Peyer's patch (tissue), 4 donors: ENCODE measurements at regions not wholly inside any gene's neighbourhood (a gene's known extent, or its start where the extent isn't known, plus 50 kb on each side); places are given as distances from the start of the nearest gene placed in this dataset.

ENCODE experiments used
- DNase-seq, 3 donors: peaks; one replicate each; pipeline ENCODE4 v3.0.0-alpha.2; 2017 to 2019
- H3K27ac ChIP-seq, 4 donors: fragments of 200-600 bp; sonication (generic); one replicate each; pipeline ENCODE4 v1.5.1; 2016 to 2019
- H3K27me3 ChIP-seq, 2 donors: fragments of 200-600 bp; sonication (generic); one replicate each; pipeline ENCODE4 v1.5.1; 2019
- H3K36me3 ChIP-seq, 3 donors: fragments of 200-600 bp; sonication (generic); one replicate each; pipeline ENCODE4 v1.5.1; 2016 to 2019
- H3K4me1 ChIP-seq, 4 donors: fragments of 200-600 bp; sonication (generic); one replicate each; pipeline ENCODE4 v1.5.1; 2016 to 2019
- H3K4me3 ChIP-seq, 4 donors: fragments of 200-600 bp; sonication (generic); 1 replicate in 3 of 4; 2 replicates in 1 of 4; pipeline ENCODE4 v1.5.1; 2016 to 2019; ENCODE audit warnings: mild to moderate bottlenecking in 1 of 4
- H3K9me3 ChIP-seq, 4 donors: fragments of 200-600 bp; sonication (generic); one replicate each; pipeline ENCODE4 v1.5.1; 2016 to 2019; ENCODE audit warnings: mild to moderate bottlenecking in 1 of 4
- POLR2A ChIP-seq, 2 donors: fragments of 450-650 bp; IDR thresholded peaks; one replicate each; pipeline ENCODE4 v1.5.1; 2017; ENCODE audit warnings: antibody characterized with exemption in 2 of 2, mild to moderate bottlenecking in 2 of 2, moderate library complexity in 2 of 2
- TF ChIP-seq, protein P1 (sequence below), 6 experiments: fragments of 450-650 bp in 4 of 6; fragments of 200-600 bp in 2 of 6; sonication (generic) in 1 of 6; IDR thresholded peaks; one replicate each; pipeline ENCODE4 v1.5.1; 2017 to 2019; ENCODE audit warnings: antibody characterized with exemption in 6 of 6, mild to moderate bottlenecking in 3 of 6, moderate library complexity in 1 of 6

DNA sequence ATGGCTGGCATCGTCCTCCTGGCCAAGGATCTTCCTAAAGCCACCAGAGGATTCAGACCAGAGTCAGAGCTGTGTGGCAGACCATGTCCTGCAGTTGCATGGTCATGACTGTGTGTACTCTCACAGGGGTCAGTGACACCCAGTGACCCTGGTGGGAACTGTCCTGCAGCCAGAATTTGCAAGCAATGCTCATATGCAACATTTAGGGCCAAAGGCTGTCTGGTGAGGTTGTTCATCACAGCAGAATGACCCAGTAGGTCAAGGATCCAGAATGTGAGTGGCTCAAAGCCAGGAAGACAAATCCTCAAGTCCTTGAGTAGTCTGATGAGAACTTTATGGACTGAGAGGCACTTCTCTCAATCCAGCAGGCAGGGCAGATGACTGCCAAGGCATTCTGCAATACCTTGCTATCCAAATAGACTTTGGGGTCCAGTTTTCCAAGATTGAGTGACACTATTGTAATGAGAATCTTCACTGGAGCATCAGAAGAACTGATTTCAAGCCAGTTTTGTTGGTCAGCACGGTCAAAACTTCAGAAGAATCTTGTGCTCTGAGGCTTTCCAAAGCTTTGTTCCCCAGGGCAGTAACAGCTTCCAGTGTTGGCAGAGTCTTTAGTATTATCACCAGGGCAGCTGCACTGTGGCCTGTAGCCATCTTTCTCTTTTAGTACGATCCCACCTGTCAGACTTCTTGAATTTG, 122.0 kb downstream of the PTCSC3 start:
- Histone ChIP-seq H3K4me1 (no peaks in the 10 kb centered on the region), H3K27me3 (no peaks in the 10 kb centered on the region), H3K4me3 (no peak overlapping the region), H3K27ac (no peak overlapping the region), H3K36me3 (no peaks in the 10 kb centered on the region), H3K9me3 (no peaks in the 10 kb centered on the region)
- no peak for DNase-seq
- TF ChIP-seq, protein P1, sequence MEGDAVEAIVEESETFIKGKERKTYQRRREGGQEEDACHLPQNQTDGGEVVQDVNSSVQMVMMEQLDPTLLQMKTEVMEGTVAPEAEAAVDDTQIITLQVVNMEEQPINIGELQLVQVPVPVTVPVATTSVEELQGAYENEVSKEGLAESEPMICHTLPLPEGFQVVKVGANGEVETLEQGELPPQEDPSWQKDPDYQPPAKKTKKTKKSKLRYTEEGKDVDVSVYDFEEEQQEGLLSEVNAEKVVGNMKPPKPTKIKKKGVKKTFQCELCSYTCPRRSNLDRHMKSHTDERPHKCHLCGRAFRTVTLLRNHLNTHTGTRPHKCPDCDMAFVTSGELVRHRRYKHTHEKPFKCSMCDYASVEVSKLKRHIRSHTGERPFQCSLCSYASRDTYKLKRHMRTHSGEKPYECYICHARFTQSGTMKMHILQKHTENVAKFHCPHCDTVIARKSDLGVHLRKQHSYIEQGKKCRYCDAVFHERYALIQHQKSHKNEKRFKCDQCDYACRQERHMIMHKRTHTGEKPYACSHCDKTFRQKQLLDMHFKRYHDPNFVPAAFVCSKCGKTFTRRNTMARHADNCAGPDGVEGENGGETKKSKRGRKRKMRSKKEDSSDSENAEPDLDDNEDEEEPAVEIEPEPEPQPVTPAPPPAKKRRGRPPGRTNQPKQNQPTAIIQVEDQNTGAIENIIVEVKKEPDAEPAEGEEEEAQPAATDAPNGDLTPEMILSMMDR (IDR thresholded peaks at IDR 0.05) = no peak
- TF ChIP-seq POLR2A (IDR thresholded peaks at IDR 0.05) = no peak

DNA sequence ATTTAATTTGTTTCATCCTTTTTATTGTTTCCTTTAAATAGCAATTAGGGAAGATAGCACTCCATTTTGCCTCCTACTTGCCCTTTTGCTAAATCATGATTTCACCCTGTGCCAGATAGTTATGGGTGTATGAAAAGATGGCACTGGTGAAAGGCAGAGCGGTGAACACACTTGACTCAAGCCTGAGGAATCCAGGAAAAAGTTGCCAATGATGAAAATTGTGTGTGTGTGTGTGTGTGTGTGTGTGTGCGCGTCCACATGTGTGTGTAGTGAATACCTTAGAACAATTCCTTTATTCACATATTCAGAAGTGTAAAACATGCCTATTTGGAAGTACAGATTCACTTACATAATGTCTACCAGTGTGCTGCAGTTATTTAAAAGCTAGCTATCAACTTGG, 123.8 kb downstream of the PTCSC3 start:
- no peaks in the 10 kb centered on the region for H3K36me3 ChIP-seq
- H3K4me3 ChIP-seq = no peak overlapping the region
- H3K9me3 ChIP-seq = no peaks in the 10 kb centered on the region
- no peaks in the 10 kb centered on the region for H3K4me1 ChIP-seq
- no peak for DNase-seq
- TF ChIP-seq, protein P1 (IDR thresholded peaks at IDR 0.05) = no peak
- no peak for TF ChIP-seq POLR2A (IDR thresholded peaks at IDR 0.05)
- H3K27ac ChIP-seq = no peak overlapping the region
- H3K27me3 ChIP-seq = no peaks in the 10 kb centered on the region

DNA sequence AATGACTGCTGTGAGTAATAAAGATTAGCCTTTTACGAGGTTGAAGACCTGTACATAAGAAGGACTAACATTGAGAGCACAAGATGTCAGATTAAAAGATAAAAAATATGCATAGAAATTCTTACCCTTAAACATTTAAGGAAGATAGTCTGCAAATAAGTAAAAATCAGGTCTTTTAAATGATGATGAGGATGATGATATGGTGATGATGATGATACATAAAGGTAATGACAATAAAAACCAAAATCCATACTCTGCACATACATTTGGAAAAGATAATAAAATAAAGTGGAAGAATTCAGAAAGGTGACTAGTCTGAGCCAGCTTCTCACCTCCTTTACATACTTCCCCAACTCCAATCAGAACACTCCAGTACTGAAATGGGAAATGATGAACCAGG, 124.5 kb downstream of the PTCSC3 start:
- H3K36me3 ChIP-seq = no peaks in the 10 kb centered on the region
- no peaks in the 10 kb centered on the region for H3K9me3 ChIP-seq
- H3K27me3 ChIP-seq = no peaks in the 10 kb centered on the region
- no peaks in the 10 kb centered on the region for H3K4me1 ChIP-seq
- no peak overlapping the region for H3K27ac ChIP-seq
- H3K4me3 ChIP-seq = no peak overlapping the region
- DNase-seq = no peak
- TF ChIP-seq, protein P1 (IDR thresholded peaks at IDR 0.05) = no peak
- TF ChIP-seq POLR2A (IDR thresholded peaks at IDR 0.05) = no peak

DNA sequence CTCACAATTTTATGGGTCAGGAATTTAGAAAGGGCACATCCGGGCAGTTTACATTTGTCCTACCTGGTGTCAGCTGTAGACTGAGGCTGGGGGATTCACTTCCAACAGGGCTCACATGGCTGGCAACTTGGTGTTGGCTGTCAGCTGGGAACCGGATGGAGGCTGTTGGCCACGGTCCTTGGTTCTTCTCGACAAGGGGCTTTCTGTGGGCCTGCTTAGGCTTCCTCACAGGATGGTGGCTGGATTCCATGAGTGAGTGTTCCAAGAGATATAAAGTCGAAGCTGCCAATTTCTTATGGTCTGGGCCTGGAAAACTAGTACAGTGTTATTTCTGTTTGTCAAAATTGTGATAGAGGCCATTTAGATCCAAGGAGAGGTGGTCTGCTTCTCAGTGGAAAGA, 127.9 kb downstream of the PTCSC3 start:
- Histone ChIP-seq H3K36me3 (no peaks in the 10 kb centered on the region), H3K4me3 (no peak overlapping the region), H3K9me3 (no peaks in the 10 kb centered on the region), H3K27me3 (no peaks in the 10 kb centered on the region), H3K27ac (no peak overlapping the region), H3K4me1 (no peaks in the 10 kb centered on the region)
- no peak for DNase-seq
- TF ChIP-seq POLR2A (IDR thresholded peaks at IDR 0.05) = no peak
- TF ChIP-seq, protein P1 (IDR thresholded peaks at IDR 0.05) = no peak

DNA sequence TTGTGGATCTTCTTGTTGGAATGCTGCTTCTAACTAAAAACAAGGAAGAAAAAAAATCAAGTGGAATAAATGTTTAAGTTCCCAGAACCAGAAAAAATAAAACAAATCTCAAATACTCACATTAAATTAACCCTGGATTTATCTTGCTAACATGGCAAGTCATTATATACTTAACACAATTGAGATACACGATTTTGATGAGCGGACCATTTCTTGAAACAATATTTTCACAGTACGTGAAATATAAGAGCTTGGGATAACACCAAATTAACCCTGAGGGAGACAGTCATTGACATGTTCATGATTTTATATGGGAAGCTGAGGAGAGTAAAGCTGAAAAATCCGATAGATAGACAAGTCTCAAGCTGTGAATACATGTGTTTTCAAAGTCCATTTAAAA, 128.6 kb downstream of the PTCSC3 start:
- Histone ChIP-seq H3K4me1 (no peaks in the 10 kb centered on the region), H3K27me3 (no peaks in the 10 kb centered on the region), H3K36me3 (no peaks in the 10 kb centered on the region), H3K27ac (no peak overlapping the region), H3K9me3 (no peaks in the 10 kb centered on the region), H3K4me3 (no peak overlapping the region)
- no peak for DNase-seq
- TF ChIP-seq, protein P1 (IDR thresholded peaks at IDR 0.05) = no peak
- no peak for TF ChIP-seq POLR2A (IDR thresholded peaks at IDR 0.05)

DNA sequence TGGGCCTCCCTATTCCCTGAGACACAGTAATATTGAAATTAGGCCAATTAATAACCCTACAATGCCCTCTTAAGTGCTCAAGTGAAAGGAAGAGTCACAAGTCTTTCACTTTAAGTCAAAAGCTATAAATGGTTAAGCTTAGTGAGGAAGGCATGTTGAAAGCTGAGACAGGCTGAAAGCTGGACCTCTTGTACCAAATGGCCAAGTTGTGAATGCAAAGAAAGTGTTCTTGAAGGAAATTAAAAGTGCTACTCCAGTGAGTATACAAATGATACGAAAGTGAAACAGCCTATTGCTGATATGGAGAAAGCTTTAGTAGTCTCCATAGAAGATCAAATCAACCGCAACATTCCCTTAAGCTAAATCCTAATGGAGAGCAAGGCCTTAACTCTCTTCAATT, 140.8 kb downstream of the PTCSC3 start:
- H3K4me3 ChIP-seq = no peak overlapping the region
- H3K36me3 ChIP-seq = no peaks in the 10 kb centered on the region
- no peaks in the 10 kb centered on the region for H3K27me3 ChIP-seq
- TF ChIP-seq, protein P1 (IDR thresholded peaks at IDR 0.05) = no peak
- no peak for TF ChIP-seq POLR2A (IDR thresholded peaks at IDR 0.05)
- no peaks in the 10 kb centered on the region for H3K9me3 ChIP-seq
- no peak overlapping the region for H3K27ac ChIP-seq
- H3K4me1 ChIP-seq = no peaks in the 10 kb centered on the region
- no peak for DNase-seq
